Activated T-cell treated with anti-CD3 and anti-CD28 coated beads, Interleukin-2, amount 50 U/mL, for 72 hours (primary cell): ENCODE measurements at regions not wholly inside any gene's neighbourhood (a gene's known extent, or its start where the extent isn't known, plus 50 kb on each side); places are given as distances from the start of the nearest gene placed in this dataset.
"Not testable (repeated sequence)": the region's sequence is repeated elsewhere in the genome, so short reads cannot be mapped to it uniquely, and the experiment has no call there.

ENCODE experiments used
- ATAC-seq, 2 donors: fragments of 150-1000 bp; cut with Tn5 transposase; replicated peaks in 1 of 2; 2 replicates each; pipeline ENCODE4 v1.10.0; 2021; ENCODE audit warnings: moderate library complexity in 2 of 2, mild to moderate bottlenecking in 1 of 2
- DNase-seq, 2 donors: peaks; one replicate each; pipeline ENCODE4 v3.0.0; 2021 to 2022; ENCODE audit warnings: mixed read lengths in 1 of 2
- H3K27ac Mint-ChIP-seq: one replicate; pipeline ENCODE4 v1.8.0; 2022; ENCODE audit warnings: mild to moderate bottlenecking, moderate library complexity, mixed read lengths
- H3K27me3 Mint-ChIP-seq: one replicate; pipeline ENCODE4 v1.8.0; 2022; ENCODE audit warnings: low read depth, mixed read lengths
- H3K36me3 Mint-ChIP-seq, 2 donors: one replicate each; pipeline ENCODE4 v1.8.0; 2022; ENCODE audit warnings: mixed read lengths in 2 of 2, mild to moderate bottlenecking in 1 of 2; ENCODE audit not compliant: insufficient read depth in 2 of 2
- H3K4me1 Mint-ChIP-seq: one replicate; pipeline ENCODE4 v1.8.0; 2022; ENCODE audit warnings: low read depth, mixed read lengths
- H3K4me3 Mint-ChIP-seq, 2 donors: one replicate each; pipeline ENCODE4 v1.8.0; 2022; ENCODE audit warnings: mild to moderate bottlenecking in 2 of 2, mixed read lengths in 2 of 2, moderate library complexity in 2 of 2
- H3K9me3 Mint-ChIP-seq, 2 donors: one replicate each; pipeline ENCODE4 v1.8.0; 2022; ENCODE audit warnings: mixed read lengths in 2 of 2

DNA sequence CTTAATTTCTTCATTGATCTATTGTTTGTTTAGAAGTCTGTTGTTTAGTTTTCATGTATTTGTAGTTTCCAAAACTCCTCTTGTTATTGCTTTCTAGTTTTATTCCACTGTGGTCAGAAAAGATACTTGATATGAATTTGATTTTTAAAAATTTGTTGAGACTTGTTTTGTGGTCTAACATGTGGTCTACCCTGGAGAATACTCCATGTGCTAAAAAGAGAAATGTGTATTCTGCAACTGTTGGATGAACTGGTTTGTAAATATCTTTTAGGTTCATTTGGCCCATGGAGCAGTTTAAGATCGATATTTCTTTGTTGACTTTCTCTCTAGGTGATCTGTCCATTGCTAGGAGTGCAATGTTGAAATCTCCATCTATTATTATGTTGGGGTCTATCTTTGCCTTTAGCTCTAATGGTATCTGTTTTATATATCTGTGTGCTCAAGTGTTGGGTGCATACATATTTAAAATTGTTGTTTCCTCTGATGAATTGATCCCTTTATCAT is 150.6 kb upstream of the ATP10B start:
- DNase-seq (no peak), ATAC-seq (no peak)
- H3K27me3 Mint-ChIP-seq, result no peaks in the 10 kb centered on the region
- H3K27ac Mint-ChIP-seq, result no peak overlapping the region
- peaks cover 2% of the 10 kb centered on the region in 2 donors for H3K36me3 Mint-ChIP-seq
- no peak overlapping the region for H3K4me3 Mint-ChIP-seq
- no peaks in the 10 kb centered on the region for H3K4me1 Mint-ChIP-seq
- H3K9me3 Mint-ChIP-seq, result peaks cover 0 to 8% of the 10 kb centered on the region in 2 donors

- no peak for DNase-seq
- H3K36me3 Mint-ChIP-seq, result peaks cover under 1 to 2% of the 10 kb centered on the region in 2 donors
- no peak overlapping the region for H3K27ac Mint-ChIP-seq
- H3K4me3 Mint-ChIP-seq, result no peak overlapping the region
- H3K9me3 Mint-ChIP-seq, result peaks cover 4 to 8% of the 10 kb centered on the region in 2 donors
- no peak for ATAC-seq
- no peaks in the 10 kb centered on the region for H3K27me3 Mint-ChIP-seq
- H3K4me1 Mint-ChIP-seq, result no peaks in the 10 kb centered on the region
Measured at GRCh38 chr5:161001604-161002003, 149.6 kb upstream of the ATP10B start.

DNA sequence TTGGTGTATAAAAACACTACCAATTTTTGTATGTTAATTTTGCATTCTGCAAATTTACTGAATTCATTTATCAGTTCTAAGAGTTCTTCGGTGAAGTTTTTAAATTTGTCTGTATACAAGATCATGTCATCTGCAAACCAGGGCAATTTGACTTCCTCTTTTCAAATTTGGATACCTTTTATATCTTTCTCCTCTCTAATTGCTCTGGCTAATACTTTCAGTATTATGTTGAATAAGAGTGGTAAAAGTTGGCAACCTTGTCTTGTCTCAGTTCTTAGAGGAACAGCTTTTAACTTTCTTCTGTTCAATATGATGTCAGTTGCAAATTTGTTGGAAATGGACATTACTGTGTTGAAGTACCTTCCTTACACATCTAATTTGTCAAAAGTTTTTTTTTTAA is 149.1 kb upstream of the ATP10B start:
- H3K4me3 Mint-ChIP-seq, H3K4me1 Mint-ChIP-seq, H3K9me3 Mint-ChIP-seq, H3K27ac Mint-ChIP-seq, H3K36me3 Mint-ChIP-seq, H3K27me3 Mint-ChIP-seq, ATAC-seq, DNase-seq: not testable (repeated sequence)

DNA sequence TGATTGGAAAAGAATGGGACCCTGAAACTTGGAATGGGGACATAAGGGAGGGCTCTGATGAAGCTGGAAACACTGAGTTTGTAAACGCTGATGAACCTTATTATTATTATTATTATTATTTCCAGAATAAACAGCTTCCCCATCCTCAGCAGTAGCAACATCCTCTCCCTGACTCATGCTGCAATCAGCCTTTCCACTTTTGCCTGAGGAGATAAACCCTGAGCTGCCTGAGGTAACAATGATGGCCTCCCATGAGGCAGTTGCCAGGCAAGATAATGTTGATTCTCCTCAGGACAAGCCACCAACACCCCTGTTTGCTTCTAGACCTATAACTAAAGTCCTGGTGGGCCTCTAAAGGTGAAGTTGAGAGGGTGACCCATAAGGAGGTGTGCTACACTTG is 139.2 kb upstream of the ATP10B start:
- ATAC-seq (no peak), DNase-seq (no peak)
- peaks cover 0 to 2% of the 10 kb centered on the region in 2 donors for H3K9me3 Mint-ChIP-seq
- H3K4me3 Mint-ChIP-seq, result no peak overlapping the region
- no peaks in the 10 kb centered on the region for H3K27me3 Mint-ChIP-seq
- no peaks in the 10 kb centered on the region for H3K36me3 Mint-ChIP-seq
- H3K27ac Mint-ChIP-seq, result no peak overlapping the region
- no peaks in the 10 kb centered on the region for H3K4me1 Mint-ChIP-seq

DNA sequence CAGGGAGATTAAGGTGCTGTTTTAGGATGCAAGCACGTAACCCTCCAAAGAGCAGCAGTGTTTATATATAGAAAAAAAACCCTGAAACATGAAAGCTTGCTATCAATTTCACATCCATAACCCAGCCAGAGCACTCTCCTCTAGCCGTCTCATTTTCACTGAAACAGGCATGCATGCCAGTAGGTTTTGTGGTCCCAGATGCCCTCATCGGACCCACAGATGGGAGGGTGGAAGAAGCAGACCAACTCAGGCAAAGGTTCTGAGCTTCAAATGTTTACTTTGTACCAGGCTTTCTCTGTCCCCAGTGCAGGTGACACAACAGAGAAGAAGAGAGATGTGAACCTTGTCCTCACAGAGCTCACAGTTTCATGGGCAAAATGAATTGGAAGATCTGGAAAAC is 127.4 kb upstream of the ATP10B start:
- ATAC-seq (no peak), DNase-seq (no peak)
- Mint-ChIP-seq H3K36me3 (no peaks in the 10 kb centered on the region), H3K27me3 (no peaks in the 10 kb centered on the region), H3K9me3 (no peaks in the 10 kb centered on the region), H3K27ac (no peak overlapping the region), H3K4me3 (no peak overlapping the region), H3K4me1 (no peaks in the 10 kb centered on the region)

DNA sequence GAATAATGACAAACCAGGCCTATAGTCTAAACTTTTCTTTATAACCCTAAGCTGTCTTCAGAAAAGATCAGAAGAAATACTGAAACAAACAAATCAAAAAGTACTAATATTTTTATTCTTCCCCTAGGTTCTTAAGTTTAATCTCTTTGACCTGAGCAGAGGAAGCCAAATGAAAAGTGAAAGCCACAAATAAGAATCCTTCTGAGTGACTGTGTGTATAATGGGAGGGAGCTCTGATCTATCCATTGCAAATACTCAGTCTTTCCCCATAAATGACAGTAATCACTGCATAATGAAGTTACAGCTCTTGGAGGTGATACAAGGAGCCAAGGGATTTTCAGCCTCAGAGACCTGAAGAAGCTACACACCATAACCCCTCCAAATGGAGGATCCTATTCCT is 126.9 kb upstream of the ATP10B start:
- Mint-ChIP-seq H3K4me1 (no peaks in the 10 kb centered on the region), H3K36me3 (no peaks in the 10 kb centered on the region), H3K9me3 (no peaks in the 10 kb centered on the region), H3K27ac (no peak overlapping the region), H3K27me3 (no peaks in the 10 kb centered on the region), H3K4me3 (no peak overlapping the region)
- ATAC-seq, result no peak
- no peak for DNase-seq

GRCh38 chr5:160976181-160976580 is 124.2 kb upstream of the ATP10B start:
- H3K36me3 Mint-ChIP-seq, result no peaks in the 10 kb centered on the region
- no peak overlapping the region for H3K27ac Mint-ChIP-seq
- H3K4me3 Mint-ChIP-seq, result no peak overlapping the region
- H3K4me1 Mint-ChIP-seq, result no peaks in the 10 kb centered on the region
- no peaks in the 10 kb centered on the region for H3K27me3 Mint-ChIP-seq
- DNase-seq (no peak), ATAC-seq (no peak)
- H3K9me3 Mint-ChIP-seq, result no peaks in the 10 kb centered on the region

DNA sequence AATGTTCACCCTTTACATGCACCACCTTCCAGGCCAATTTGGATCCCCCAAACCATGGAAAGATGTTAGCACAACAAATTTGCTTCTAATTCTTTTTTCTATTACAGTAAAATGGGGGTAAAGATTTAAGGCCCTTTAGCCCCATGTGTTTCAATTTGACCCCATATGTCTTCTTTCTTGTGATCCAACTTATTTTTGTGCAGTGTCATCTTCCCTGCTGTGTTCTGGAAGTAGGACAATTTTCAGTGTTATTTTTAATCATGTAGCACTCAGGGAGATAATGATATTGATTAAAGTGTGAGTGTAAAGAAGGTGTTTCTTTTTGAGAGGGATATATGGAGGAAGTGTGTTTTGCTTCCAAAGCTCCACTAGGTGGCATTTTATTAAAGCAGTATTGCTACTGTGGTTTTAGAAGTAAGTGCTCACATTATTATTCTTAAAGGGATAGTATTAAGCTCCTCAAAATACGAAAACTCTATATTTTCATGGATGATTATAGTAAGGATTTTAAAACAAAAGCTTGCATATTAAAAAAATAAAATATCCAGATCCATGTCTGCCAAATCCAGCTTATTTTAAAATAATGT is 118.7 kb upstream of the ATP10B start:
- no peak for DNase-seq
- H3K9me3 Mint-ChIP-seq, result no peaks in the 10 kb centered on the region
- H3K36me3 Mint-ChIP-seq, result no peaks in the 10 kb centered on the region
- H3K27me3 Mint-ChIP-seq, result no peaks in the 10 kb centered on the region
- no peak for ATAC-seq
- H3K4me3 Mint-ChIP-seq, result no peak overlapping the region
- no peaks in the 10 kb centered on the region for H3K4me1 Mint-ChIP-seq
- H3K27ac Mint-ChIP-seq, result no peak overlapping the region

GRCh38 chr5:160969645-160970044 is 117.6 kb upstream of the ATP10B start:
- no peak overlapping the region for H3K27ac Mint-ChIP-seq
- no peaks in the 10 kb centered on the region for H3K27me3 Mint-ChIP-seq
- ATAC-seq (no peak), DNase-seq (no peak)
- no peak overlapping the region for H3K4me3 Mint-ChIP-seq
- H3K4me1 Mint-ChIP-seq, result no peaks in the 10 kb centered on the region
- no peaks in the 10 kb centered on the region for H3K36me3 Mint-ChIP-seq
- no peaks in the 10 kb centered on the region for H3K9me3 Mint-ChIP-seq

DNA sequence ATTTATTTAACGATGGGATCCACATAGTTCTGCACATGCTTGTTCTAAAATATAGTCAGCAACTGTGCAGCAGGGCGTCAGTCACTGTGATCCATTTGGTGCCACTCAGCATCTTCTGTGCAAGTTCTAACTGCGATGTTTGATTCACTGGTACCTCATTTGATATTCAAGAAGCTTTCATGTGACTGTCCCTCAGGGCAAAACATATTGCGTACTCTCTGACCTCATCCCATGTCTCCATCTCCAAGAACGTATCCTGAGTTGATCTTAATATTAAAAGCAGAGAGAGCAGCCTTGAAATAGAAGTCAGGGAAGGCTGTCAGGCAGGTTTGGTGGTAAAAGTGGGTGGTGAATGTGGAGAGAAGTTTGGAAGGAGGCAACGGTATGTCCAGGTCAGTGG is 116.5 kb upstream of the ATP10B start:
- no peaks in the 10 kb centered on the region for H3K4me1 Mint-ChIP-seq

DNA sequence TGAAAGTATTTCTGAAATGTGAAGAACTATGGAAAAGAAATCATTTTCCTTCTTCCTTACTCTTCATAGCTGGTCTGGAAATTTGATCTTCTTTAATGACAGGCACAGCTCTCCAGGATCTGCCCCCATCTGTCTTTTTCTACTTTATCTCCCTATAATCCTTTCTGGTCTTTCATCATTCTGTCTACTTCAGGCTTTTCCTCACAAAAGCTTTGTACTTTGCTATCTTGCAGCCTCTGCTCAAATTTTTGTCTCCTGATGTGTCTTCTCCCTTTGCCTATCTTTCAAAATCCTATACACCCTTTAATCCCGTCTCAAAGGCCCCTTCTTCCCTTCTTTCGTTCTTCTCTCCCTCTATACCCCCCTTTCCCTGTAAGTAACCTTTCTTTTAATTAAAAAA is 114.9 kb upstream of the ATP10B start:
- DNase-seq (no peak), ATAC-seq (no peak)
- no peaks in the 10 kb centered on the region for H3K4me1 Mint-ChIP-seq
- H3K4me3 Mint-ChIP-seq, result no peak overlapping the region
- no peaks in the 10 kb centered on the region for H3K9me3 Mint-ChIP-seq
- no peaks in the 10 kb centered on the region for H3K27me3 Mint-ChIP-seq
- H3K27ac Mint-ChIP-seq, result no peak overlapping the region
- no peaks in the 10 kb centered on the region for H3K36me3 Mint-ChIP-seq

More for the DNA sequence above, 116.5 kb upstream of the ATP10B start:
- H3K4me3 Mint-ChIP-seq, result no peak overlapping the region
- H3K9me3 Mint-ChIP-seq, result no peaks in the 10 kb centered on the region
- H3K27ac Mint-ChIP-seq, result no peak overlapping the region
- H3K36me3 Mint-ChIP-seq, result no peaks in the 10 kb centered on the region
- ATAC-seq (no peak), DNase-seq (no peak)
- H3K27me3 Mint-ChIP-seq, result no peaks in the 10 kb centered on the region

- no peak overlapping the region for H3K4me3 Mint-ChIP-seq
- peaks cover 10% of the 10 kb centered on the region for H3K27me3 Mint-ChIP-seq
- no peaks in the 10 kb centered on the region for H3K36me3 Mint-ChIP-seq
- DNase-seq (no peak), ATAC-seq (no peak)
- no peaks in the 10 kb centered on the region for H3K9me3 Mint-ChIP-seq
- H3K4me1 Mint-ChIP-seq, result no peaks in the 10 kb centered on the region
- no peak overlapping the region for H3K27ac Mint-ChIP-seq
Measured at GRCh38 chr5:160961761-160962160, 109.8 kb upstream of the ATP10B start.

DNA sequence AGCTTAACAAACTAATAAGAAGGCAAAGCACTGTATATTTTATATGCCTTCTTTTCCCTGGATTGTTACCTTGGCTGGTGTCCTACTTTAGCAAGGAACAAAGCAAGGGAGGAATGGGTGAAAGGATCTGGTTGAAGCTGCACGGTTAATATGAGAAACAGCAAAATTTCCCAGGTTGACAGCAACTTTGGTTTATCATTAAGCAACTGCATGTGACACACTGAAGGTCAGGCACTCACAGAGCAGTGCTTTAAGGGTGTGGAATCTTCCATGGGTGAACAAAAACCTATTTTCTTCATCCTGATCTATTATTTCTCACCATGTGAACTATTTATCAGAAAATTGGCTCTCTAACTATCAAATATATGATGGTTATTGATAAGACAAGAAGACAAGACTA is 109.0 kb upstream of the ATP10B start:
- no peak for ATAC-seq
- Mint-ChIP-seq H3K9me3 (no peaks in the 10 kb centered on the region), H3K27ac (no peak overlapping the region), H3K36me3 (no peaks in the 10 kb centered on the region), H3K4me1 (no peaks in the 10 kb centered on the region), H3K4me3 (no peak overlapping the region), H3K27me3 (peaks cover 10% of the 10 kb centered on the region)
- no peak for DNase-seq

GRCh38 chr5:160960592-160960991 is 108.6 kb upstream of the ATP10B start:
- H3K36me3 Mint-ChIP-seq, result no peaks in the 10 kb centered on the region
- no peaks in the 10 kb centered on the region for H3K4me1 Mint-ChIP-seq
- H3K27ac Mint-ChIP-seq, result no peak overlapping the region
- no peak overlapping the region for H3K4me3 Mint-ChIP-seq
- ATAC-seq, result no peak
- no peaks in the 10 kb centered on the region for H3K9me3 Mint-ChIP-seq
- peaks cover 10% of the 10 kb centered on the region for H3K27me3 Mint-ChIP-seq
- no peak for DNase-seq
